HL-60 (cell line): ENCODE measurements at regions not wholly inside any gene's neighbourhood (a gene's known extent, or its start where the extent isn't known, plus 50 kb on each side); places are given as distances from the start of the nearest gene placed in this dataset.

Experiments used
- TF ChIP-seq, protein P1 (sequence below): IDR thresholded peaks from one replicate; pipeline ENCODE4 v1.5.1; 2011; ENCODE audit warnings: low read length, control low read depth, inconsistent platforms; ENCODE audit not compliant: insufficient read depth
- TF ChIP-seq, protein P2 (sequence below): IDR thresholded peaks from 2 replicates; pipeline ENCODE4 v1.6.1; 2012; ENCODE audit warnings: low read depth; ENCODE audit not compliant: insufficient replicate concordance

DNA sequence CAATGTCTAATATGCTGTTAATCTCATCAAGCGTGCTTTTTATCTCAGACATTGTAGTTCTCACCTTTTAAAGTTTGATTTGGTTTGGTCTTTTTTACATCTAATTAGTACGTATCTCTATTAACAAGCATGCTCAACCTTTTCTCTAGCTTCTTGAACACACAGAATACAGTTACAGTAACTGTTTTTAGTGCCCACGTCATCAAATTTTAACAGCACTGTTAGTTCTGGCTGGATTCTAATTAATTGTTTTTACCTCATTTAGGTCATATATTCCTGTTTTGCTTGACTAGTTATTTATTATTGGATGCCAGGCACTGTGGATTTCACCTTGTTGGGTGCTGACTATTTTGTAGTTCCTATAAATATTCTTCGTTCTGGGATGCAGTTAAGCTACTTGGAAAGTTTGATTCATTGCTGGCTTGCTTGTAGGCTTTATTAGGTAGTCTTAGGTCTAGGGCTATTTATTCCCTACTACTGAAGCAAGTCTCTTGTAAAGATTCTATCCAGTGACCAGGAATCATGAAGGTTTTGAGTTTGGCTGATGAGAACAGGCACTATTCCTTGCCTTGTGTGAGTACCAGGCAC is 263.0 kb downstream of the ETAA1 start:
- TF ChIP-seq, protein P1, sequence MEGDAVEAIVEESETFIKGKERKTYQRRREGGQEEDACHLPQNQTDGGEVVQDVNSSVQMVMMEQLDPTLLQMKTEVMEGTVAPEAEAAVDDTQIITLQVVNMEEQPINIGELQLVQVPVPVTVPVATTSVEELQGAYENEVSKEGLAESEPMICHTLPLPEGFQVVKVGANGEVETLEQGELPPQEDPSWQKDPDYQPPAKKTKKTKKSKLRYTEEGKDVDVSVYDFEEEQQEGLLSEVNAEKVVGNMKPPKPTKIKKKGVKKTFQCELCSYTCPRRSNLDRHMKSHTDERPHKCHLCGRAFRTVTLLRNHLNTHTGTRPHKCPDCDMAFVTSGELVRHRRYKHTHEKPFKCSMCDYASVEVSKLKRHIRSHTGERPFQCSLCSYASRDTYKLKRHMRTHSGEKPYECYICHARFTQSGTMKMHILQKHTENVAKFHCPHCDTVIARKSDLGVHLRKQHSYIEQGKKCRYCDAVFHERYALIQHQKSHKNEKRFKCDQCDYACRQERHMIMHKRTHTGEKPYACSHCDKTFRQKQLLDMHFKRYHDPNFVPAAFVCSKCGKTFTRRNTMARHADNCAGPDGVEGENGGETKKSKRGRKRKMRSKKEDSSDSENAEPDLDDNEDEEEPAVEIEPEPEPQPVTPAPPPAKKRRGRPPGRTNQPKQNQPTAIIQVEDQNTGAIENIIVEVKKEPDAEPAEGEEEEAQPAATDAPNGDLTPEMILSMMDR: no peak
- TF ChIP-seq, protein P2, sequence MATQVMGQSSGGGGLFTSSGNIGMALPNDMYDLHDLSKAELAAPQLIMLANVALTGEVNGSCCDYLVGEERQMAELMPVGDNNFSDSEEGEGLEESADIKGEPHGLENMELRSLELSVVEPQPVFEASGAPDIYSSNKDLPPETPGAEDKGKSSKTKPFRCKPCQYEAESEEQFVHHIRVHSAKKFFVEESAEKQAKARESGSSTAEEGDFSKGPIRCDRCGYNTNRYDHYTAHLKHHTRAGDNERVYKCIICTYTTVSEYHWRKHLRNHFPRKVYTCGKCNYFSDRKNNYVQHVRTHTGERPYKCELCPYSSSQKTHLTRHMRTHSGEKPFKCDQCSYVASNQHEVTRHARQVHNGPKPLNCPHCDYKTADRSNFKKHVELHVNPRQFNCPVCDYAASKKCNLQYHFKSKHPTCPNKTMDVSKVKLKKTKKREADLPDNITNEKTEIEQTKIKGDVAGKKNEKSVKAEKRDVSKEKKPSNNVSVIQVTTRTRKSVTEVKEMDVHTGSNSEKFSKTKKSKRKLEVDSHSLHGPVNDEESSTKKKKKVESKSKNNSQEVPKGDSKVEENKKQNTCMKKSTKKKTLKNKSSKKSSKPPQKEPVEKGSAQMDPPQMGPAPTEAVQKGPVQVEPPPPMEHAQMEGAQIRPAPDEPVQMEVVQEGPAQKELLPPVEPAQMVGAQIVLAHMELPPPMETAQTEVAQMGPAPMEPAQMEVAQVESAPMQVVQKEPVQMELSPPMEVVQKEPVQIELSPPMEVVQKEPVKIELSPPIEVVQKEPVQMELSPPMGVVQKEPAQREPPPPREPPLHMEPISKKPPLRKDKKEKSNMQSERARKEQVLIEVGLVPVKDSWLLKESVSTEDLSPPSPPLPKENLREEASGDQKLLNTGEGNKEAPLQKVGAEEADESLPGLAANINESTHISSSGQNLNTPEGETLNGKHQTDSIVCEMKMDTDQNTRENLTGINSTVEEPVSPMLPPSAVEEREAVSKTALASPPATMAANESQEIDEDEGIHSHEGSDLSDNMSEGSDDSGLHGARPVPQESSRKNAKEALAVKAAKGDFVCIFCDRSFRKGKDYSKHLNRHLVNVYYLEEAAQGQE: no peak
